ENCODE measurements at regions not wholly inside any gene's neighbourhood (a gene's known extent, or its start where the extent isn't known, plus 50 kb on each side); places are given as distances from the start of the nearest gene placed in this dataset.
"Not testable (repeated sequence)": the region's sequence is repeated elsewhere in the genome, so short reads cannot be mapped to it uniquely, and the experiment has no call there.

GRCh38 chr6:23533311-23533710 lies 592.7 kb upstream of the NRSN1 start:
- 94 to 95% methylated on average over 2 of the region's 2 CpGs for WGBS, 2 donors
- ATAC-seq (ENCODE audit: low FRiP score): no peak

GRCh38 chr6:23533944-23534343 lies 592.1 kb upstream of the NRSN1 start:
- Histone ChIP-seq H3K4me1 (ENCODE audit: control insufficient read depth in 1 of 2, insufficient read depth in 2 of 2, low read length in 2 of 2) (no peaks in the 10 kb centered on the region), H3K36me3 (ENCODE audit: control insufficient read depth in 1 of 2, insufficient read depth in 2 of 2, low read length in 1 of 2) (no peaks in the 10 kb centered on the region), H3K4me3 (ENCODE audit: low read length in 2 of 2) (no peak overlapping the region), H3K9me3 (ENCODE audit: control insufficient read depth, low read length) (peaks cover 3% of the 10 kb centered on the region), H3K27ac (ENCODE audit: low read depth in 1 of 2, low read length in 2 of 2) (no peak overlapping the region), H3K27me3 (ENCODE audit: control insufficient read depth in 1 of 2, insufficient read depth in 2 of 2, low read length in 1 of 2) (no peaks in the 10 kb centered on the region)
- ATAC-seq (ENCODE audit: low FRiP score) (no peak), DNase-seq (no peak)
- intact Hi-C loops (cut with DNase I): no loop called here
- WGBS, 2 donors: 60 to 64% methylated on average over 7 of the region's 7 CpGs

More at GRCh38 chr6:23533311-23533710, 592.7 kb upstream of the NRSN1 start:
- Histone ChIP-seq H3K4me3 (ENCODE audit: low read length in 2 of 2) (no peak overlapping the region), H3K4me1 (ENCODE audit: control insufficient read depth in 1 of 2, insufficient read depth in 2 of 2, low read length in 2 of 2) (no peaks in the 10 kb centered on the region), H3K27me3 (ENCODE audit: control insufficient read depth in 1 of 2, insufficient read depth in 2 of 2, low read length in 1 of 2) (no peaks in the 10 kb centered on the region), H3K27ac (ENCODE audit: low read depth in 1 of 2, low read length in 2 of 2) (no peak overlapping the region), H3K36me3 (ENCODE audit: control insufficient read depth in 1 of 2, insufficient read depth in 2 of 2, low read length in 1 of 2) (no peaks in the 10 kb centered on the region), H3K9me3 (ENCODE audit: control insufficient read depth, low read length) (peaks cover 3% of the 10 kb centered on the region)
- intact Hi-C loops (cut with DNase I): no loop called here
- no peak for DNase-seq

GRCh38 chr6:23534351-23534750 lies 591.7 kb upstream of the NRSN1 start:
- H3K4me3 ChIP-seq (ENCODE audit: low read length in 2 of 2): no peak overlapping the region
- peaks cover 3% of the 10 kb centered on the region for H3K9me3 ChIP-seq (ENCODE audit: control insufficient read depth, low read length)
- ATAC-seq (ENCODE audit: low FRiP score): no peak
- no peak overlapping the region for H3K27ac ChIP-seq (ENCODE audit: low read depth in 1 of 2, low read length in 2 of 2)
- DNase-seq: no peak
- WGBS, 2 donors: 56 to 58% methylated on average over 2 of the region's 2 CpGs
- H3K4me1 ChIP-seq (ENCODE audit: control insufficient read depth in 1 of 2, insufficient read depth in 2 of 2, low read length in 2 of 2): no peaks in the 10 kb centered on the region
- no peaks in the 10 kb centered on the region for H3K36me3 ChIP-seq (ENCODE audit: control insufficient read depth in 1 of 2, insufficient read depth in 2 of 2, low read length in 1 of 2)
- intact Hi-C loops (cut with DNase I): no loop called here
- no peaks in the 10 kb centered on the region for H3K27me3 ChIP-seq (ENCODE audit: control insufficient read depth in 1 of 2, insufficient read depth in 2 of 2, low read length in 1 of 2)

- ATAC-seq (ENCODE audit: low FRiP score): no peak
- no peaks in the 10 kb centered on the region for H3K36me3 ChIP-seq (ENCODE audit: control insufficient read depth in 1 of 2, insufficient read depth in 2 of 2, low read length in 1 of 2)
- H3K27me3 ChIP-seq (ENCODE audit: control insufficient read depth in 1 of 2, insufficient read depth in 2 of 2, low read length in 1 of 2): no peaks in the 10 kb centered on the region
- no peak overlapping the region for H3K4me3 ChIP-seq (ENCODE audit: low read length in 2 of 2)
- H3K4me1 ChIP-seq (ENCODE audit: control insufficient read depth in 1 of 2, insufficient read depth in 2 of 2, low read length in 2 of 2): no peaks in the 10 kb centered on the region
- H3K27ac ChIP-seq (ENCODE audit: low read depth in 1 of 2, low read length in 2 of 2): no peak overlapping the region
- no peak for DNase-seq
- WGBS, 2 donors: 96% methylated on average over 2 of the region's 2 CpGs
- peaks cover 3% of the 10 kb centered on the region for H3K9me3 ChIP-seq (ENCODE audit: control insufficient read depth, low read length)
- intact Hi-C loops (cut with DNase I): no loop called here
Observed at GRCh38 chr6:23535101-23535500, 590.9 kb upstream of the NRSN1 start.

- intact Hi-C loops (cut with DNase I): no loop called here
- no peaks in the 10 kb centered on the region for H3K27me3 ChIP-seq (ENCODE audit: control insufficient read depth in 1 of 2, insufficient read depth in 2 of 2, low read length in 1 of 2)
- ATAC-seq (ENCODE audit: low FRiP score): no peak
Observed at GRCh38 chr6:23537828-23538227, 588.2 kb upstream of the NRSN1 start.

GRCh38 chr6:23547851-23548250 lies 578.2 kb upstream of the NRSN1 start:
- no peaks in the 10 kb centered on the region for H3K9me3 ChIP-seq (ENCODE audit: control insufficient read depth, low read length)
- no peak overlapping the region for H3K4me3 ChIP-seq (ENCODE audit: low read length in 2 of 2)
- H3K36me3 ChIP-seq (ENCODE audit: control insufficient read depth in 1 of 2, insufficient read depth in 2 of 2, low read length in 1 of 2): no peaks in the 10 kb centered on the region
- DNase-seq (no peak), ATAC-seq (ENCODE audit: low FRiP score) (no peak)
- no peaks in the 10 kb centered on the region for H3K27me3 ChIP-seq (ENCODE audit: control insufficient read depth in 1 of 2, insufficient read depth in 2 of 2, low read length in 1 of 2)
- H3K27ac ChIP-seq (ENCODE audit: low read depth in 1 of 2, low read length in 2 of 2): no peak overlapping the region
- H3K4me1 ChIP-seq (ENCODE audit: control insufficient read depth in 1 of 2, insufficient read depth in 2 of 2, low read length in 2 of 2): no peaks in the 10 kb centered on the region
- intact Hi-C loops (cut with DNase I): no loop called here
- 0 to 82% methylated on average over 1 of the region's 1 CpG for WGBS, 2 donors

More at GRCh38 chr6:23537828-23538227, 588.2 kb upstream of the NRSN1 start:
- no peaks in the 10 kb centered on the region for H3K36me3 ChIP-seq (ENCODE audit: control insufficient read depth in 1 of 2, insufficient read depth in 2 of 2, low read length in 1 of 2)
- H3K27ac ChIP-seq (ENCODE audit: low read depth in 1 of 2, low read length in 2 of 2): no peak overlapping the region
- H3K4me1 ChIP-seq (ENCODE audit: control insufficient read depth in 1 of 2, insufficient read depth in 2 of 2, low read length in 2 of 2): no peaks in the 10 kb centered on the region
- H3K4me3 ChIP-seq (ENCODE audit: low read length in 2 of 2): no peak overlapping the region
- H3K9me3 ChIP-seq (ENCODE audit: control insufficient read depth, low read length): peaks cover 1% of the 10 kb centered on the region
- DNase-seq: no peak

- ATAC-seq (ENCODE audit: low FRiP score); H3K36me3 ChIP-seq (ENCODE audit: control insufficient read depth in 1 of 2, insufficient read depth in 2 of 2, low read length in 1 of 2); H3K4me1 ChIP-seq (ENCODE audit: control insufficient read depth in 1 of 2, insufficient read depth in 2 of 2, low read length in 2 of 2); H3K27ac ChIP-seq (ENCODE audit: low read depth in 1 of 2, low read length in 2 of 2); H3K4me3 ChIP-seq (ENCODE audit: low read length in 2 of 2); DNase-seq; H3K27me3 ChIP-seq (ENCODE audit: control insufficient read depth in 1 of 2, insufficient read depth in 2 of 2, low read length in 1 of 2); H3K9me3 ChIP-seq (ENCODE audit: control insufficient read depth, low read length); intact Hi-C loops (cut with DNase I): not testable (repeated sequence)
- WGBS, 2 donors: 96 to 100% methylated on average over 1 of the region's 1 CpG
Observed at GRCh38 chr6:23554953-23555352, 571.1 kb upstream of the NRSN1 start.

GRCh38 chr6:23559587-23560343 lies 566.2 kb upstream of the NRSN1 start:
- ATAC-seq (ENCODE audit: low FRiP score): no peak
- H3K4me1 ChIP-seq (ENCODE audit: control insufficient read depth in 1 of 2, insufficient read depth in 2 of 2, low read length in 2 of 2): no peaks in the 10 kb centered on the region
- no peak for DNase-seq
- intact Hi-C loops (cut with DNase I): no loop called here
- no peaks in the 10 kb centered on the region for H3K27me3 ChIP-seq (ENCODE audit: control insufficient read depth in 1 of 2, insufficient read depth in 2 of 2, low read length in 1 of 2)
- no peaks in the 10 kb centered on the region for H3K36me3 ChIP-seq (ENCODE audit: control insufficient read depth in 1 of 2, insufficient read depth in 2 of 2, low read length in 1 of 2)
- H3K27ac ChIP-seq (ENCODE audit: low read depth in 1 of 2, low read length in 2 of 2): no peak overlapping the region
- 73 to 74% methylated on average over 9 of the region's 9 CpGs for WGBS, 2 donors
- peaks cover 3% of the 10 kb centered on the region for H3K9me3 ChIP-seq (ENCODE audit: control insufficient read depth, low read length)
- H3K4me3 ChIP-seq (ENCODE audit: low read length in 2 of 2): no peak overlapping the region

GRCh38 chr6:23561732-23562131 lies 564.3 kb upstream of the NRSN1 start:
- WGBS, 2 donors: 97 to 100% methylated on average over 1 of the region's 1 CpG
- H3K27ac ChIP-seq (ENCODE audit: low read depth in 1 of 2, low read length in 2 of 2): no peak overlapping the region
- no peaks in the 10 kb centered on the region for H3K27me3 ChIP-seq (ENCODE audit: control insufficient read depth in 1 of 2, insufficient read depth in 2 of 2, low read length in 1 of 2)
- intact Hi-C loops (cut with DNase I): no loop called here
- no peak overlapping the region for H3K4me3 ChIP-seq (ENCODE audit: low read length in 2 of 2)
- no peaks in the 10 kb centered on the region for H3K4me1 ChIP-seq (ENCODE audit: control insufficient read depth in 1 of 2, insufficient read depth in 2 of 2, low read length in 2 of 2)
- no peaks in the 10 kb centered on the region for H3K36me3 ChIP-seq (ENCODE audit: control insufficient read depth in 1 of 2, insufficient read depth in 2 of 2, low read length in 1 of 2)
- no peak for DNase-seq
- ATAC-seq (ENCODE audit: low FRiP score): no peak
- H3K9me3 ChIP-seq (ENCODE audit: control insufficient read depth, low read length): peaks cover 3% of the 10 kb centered on the region
